ENCODE measurements at regions not wholly inside any gene's neighbourhood (a gene's known extent, or its start where the extent isn't known, plus 50 kb on each side); places are given as distances from the start of the nearest gene placed in this dataset.

GRCh38 chr20:11001302-11001701 is 327.5 kb upstream of the JAG1 start:
- DNase-seq: no peak
- intact Hi-C loops (cut with DNase I): no loop called here

GRCh38 chr20:11001764-11002540 is 328.2 kb upstream of the JAG1 start:
- intact Hi-C loops (cut with DNase I): no loop called here
- DNase-seq: no peak

GRCh38 chr20:11003341-11003740 is 329.5 kb upstream of the JAG1 start:
- no peak for DNase-seq
- intact Hi-C loops (cut with DNase I): no loop called here

GRCh38 chr20:11008444-11009033 is 334.7 kb upstream of the JAG1 start:
- intact Hi-C loops (cut with DNase I): no loop called here
- DNase-seq: no peak

- intact Hi-C loops (cut with DNase I): no loop called here
- no peak for DNase-seq
These were observed 337.9 kb upstream of the JAG1 start for GRCh38 chr20:11011653-11012052.

DNA sequence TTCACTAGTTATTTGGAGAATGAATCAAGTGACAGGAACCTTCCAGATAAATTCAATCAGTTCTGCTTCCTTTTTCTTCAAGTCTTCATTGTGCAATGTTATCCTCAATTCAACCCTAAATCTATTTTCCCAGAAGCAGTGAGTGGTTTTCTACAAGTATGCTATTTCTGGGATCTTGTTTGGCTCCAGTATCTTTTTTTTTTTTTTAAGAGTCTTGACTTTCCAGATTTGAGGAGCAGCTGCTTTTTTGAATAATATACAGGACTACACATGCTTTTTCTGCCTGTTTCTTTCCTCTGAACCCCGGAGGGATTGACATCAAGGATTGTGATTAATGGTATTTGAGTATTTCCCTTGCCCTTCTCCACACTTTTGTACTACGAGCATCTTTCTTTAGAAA is 339.2 kb upstream of the JAG1 start:
- no peak for DNase-seq
- intact Hi-C loops (cut with DNase I): no loop called here

GRCh38 chr20:11013801-11014200 is 340.0 kb upstream of the JAG1 start:
- intact Hi-C loops (cut with DNase I): no loop called here
- no peak for DNase-seq

DNA sequence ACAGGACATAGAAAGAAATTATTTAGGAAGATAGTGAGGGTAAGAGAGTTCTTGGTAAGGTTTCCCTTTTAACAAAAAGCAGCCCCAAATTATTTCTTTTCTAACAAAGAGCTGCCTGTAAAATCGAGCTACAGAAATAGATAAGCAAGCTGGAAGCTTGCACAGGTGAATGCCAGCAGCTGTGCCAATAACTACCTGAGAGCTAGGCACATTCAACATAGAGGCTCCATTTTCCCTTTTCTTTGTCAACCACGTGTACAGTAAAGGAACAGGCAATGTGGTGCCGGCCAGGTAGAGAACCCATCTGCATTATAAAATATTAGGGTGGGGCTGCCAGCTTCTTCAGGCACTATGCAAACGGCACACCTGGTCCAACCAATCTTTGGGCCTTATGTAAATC is 341.6 kb upstream of the JAG1 start:
- intact Hi-C loops (cut with DNase I): no loop called here

GRCh38 chr20:11017446-11017845 is 343.6 kb upstream of the JAG1 start:
- DNase-seq: no peak
- intact Hi-C loops (cut with DNase I): no loop called here

More for the DNA sequence above, 341.6 kb upstream of the JAG1 start:
- DNase-seq: no peak

GRCh38 chr20:11018668-11019170 is 344.9 kb upstream of the JAG1 start:
- intact Hi-C loops (cut with DNase I): no loop called here
- no peak for DNase-seq

- no peak for DNase-seq
- intact Hi-C loops (cut with DNase I): no loop called here
These were observed 346.9 kb upstream of the JAG1 start for GRCh38 chr20:11020712-11021111.

- DNase-seq: no peak
- intact Hi-C loops (cut with DNase I): no loop called here
These were observed 353.4 kb upstream of the JAG1 start for GRCh38 chr20:11027224-11027623.

DNA sequence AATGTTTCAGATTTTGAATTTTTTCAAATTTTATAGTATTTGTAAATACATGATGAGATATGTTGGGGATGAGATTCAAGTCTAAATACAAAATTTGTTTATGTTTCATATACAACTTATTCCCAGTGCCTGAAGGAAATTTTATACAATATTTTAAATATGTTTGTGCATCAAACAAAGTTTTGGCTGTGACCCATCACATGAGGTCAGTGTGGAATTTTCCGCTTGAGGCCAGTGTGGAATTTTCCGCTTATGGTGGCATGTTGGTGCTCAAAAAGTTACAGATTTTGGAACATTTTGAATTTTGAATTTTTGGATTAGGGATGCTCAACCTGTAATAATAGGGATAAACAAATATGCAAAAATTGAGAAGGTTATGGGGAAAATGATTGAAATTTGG is 356.6 kb upstream of the JAG1 start:
- intact Hi-C loops (cut with DNase I): no loop called here
- no peak for DNase-seq

DNA sequence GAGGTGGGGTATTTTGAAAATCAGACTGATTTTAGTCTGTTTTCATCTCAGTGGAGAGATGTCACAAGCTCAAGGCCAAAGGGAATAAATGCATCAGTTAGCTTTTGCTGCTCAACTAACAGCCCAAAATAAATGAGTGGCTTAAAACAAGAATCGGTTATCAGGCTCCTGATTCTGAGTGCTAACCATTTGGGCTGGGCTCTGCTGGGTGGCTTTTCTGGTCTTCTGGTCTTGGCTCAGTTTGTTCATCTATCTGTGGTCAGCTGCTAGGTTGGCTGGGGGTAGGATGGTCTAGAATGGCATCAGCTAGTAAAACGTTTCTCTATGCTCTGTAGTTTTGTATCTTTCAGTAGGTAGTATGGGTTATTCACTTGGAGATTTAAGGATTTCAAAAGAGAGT is 357.5 kb upstream of the JAG1 start:
- intact Hi-C loops (cut with DNase I): no loop called here
- no peak for DNase-seq

- intact Hi-C loops (cut with DNase I): no loop called here
- no peak for DNase-seq
These were observed 358.8 kb upstream of the JAG1 start for GRCh38 chr20:11032611-11033010.

GRCh38 chr20:11034025-11034424 is 360.2 kb upstream of the JAG1 start:
- intact Hi-C loops (cut with DNase I): no loop called here
- no peak for DNase-seq

- intact Hi-C loops (cut with DNase I): no loop called here
- no peak for DNase-seq
These were observed 361.4 kb upstream of the JAG1 start for GRCh38 chr20:11035211-11035610.

- intact Hi-C loops (cut with DNase I): no loop called here
These were observed 367.6 kb upstream of the JAG1 start for GRCh38 chr20:11041396-11041795.

GRCh38 chr20:11043001-11043400 is 369.2 kb upstream of the JAG1 start:
- intact Hi-C loops (cut with DNase I): no loop called here
- no peak for DNase-seq

More at GRCh38 chr20:11041396-11041795, 367.6 kb upstream of the JAG1 start:
- DNase-seq: no peak

DNA sequence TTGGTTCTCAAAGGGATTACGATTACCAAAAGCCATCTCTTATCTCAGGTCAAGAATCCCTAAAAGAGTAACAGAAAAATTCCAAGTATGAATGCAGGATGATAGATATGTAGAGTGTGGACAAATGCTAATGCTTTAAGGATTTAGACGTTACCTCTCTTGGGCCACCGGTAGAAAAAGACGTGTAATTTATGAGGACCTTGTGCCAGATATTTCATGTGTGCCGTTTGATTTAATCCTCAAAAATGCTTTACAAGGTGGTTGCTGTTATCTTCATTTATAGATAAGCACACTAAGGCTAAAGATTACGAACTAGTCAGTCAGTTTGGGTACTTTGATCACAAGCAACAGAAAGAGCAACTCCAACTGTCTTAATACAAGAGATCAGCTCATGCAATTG is 370.8 kb upstream of the JAG1 start:
- intact Hi-C loops (cut with DNase I): no loop called here
- no peak for DNase-seq
